NB4 (cell line): ENCODE measurements at regions not wholly inside any gene's neighbourhood (a gene's known extent, or its start where the extent isn't known, plus 50 kb on each side); places are given as distances from the start of the nearest gene placed in this dataset.

Experiments
- POLR2A ChIP-seq: IDR thresholded peaks from 2 replicates; pipeline ENCODE4 v1.6.1; 2011; ENCODE audit warnings: mild to moderate bottlenecking; ENCODE audit not compliant: insufficient read length; ENCODE audit errors: extremely low read depth
- TF ChIP-seq, protein P1 (sequence below): IDR thresholded peaks from one replicate; pipeline ENCODE4 v1.5.1; 2012; ENCODE audit warnings: low read depth, low read length

DNA sequence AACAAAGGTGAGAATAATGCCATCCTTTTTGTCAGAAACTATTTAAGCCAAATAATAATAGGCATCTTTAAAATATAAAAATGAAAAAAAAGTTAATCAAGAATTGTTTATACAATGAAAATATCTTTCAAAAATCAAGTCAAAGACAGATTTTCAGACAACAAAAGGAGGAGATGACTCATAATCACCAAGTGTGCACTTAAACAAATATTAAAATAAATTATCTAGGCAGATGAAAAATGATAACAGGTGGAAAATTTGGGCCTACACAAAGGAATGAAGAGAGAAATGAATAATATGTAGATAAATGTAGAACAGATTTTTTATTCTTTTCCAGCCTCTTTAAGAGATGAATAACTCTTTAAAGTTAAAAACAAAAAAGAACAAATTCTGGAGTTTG, 250.0 kb upstream of the PLEKHG7 start:
- TF ChIP-seq, protein P1, sequence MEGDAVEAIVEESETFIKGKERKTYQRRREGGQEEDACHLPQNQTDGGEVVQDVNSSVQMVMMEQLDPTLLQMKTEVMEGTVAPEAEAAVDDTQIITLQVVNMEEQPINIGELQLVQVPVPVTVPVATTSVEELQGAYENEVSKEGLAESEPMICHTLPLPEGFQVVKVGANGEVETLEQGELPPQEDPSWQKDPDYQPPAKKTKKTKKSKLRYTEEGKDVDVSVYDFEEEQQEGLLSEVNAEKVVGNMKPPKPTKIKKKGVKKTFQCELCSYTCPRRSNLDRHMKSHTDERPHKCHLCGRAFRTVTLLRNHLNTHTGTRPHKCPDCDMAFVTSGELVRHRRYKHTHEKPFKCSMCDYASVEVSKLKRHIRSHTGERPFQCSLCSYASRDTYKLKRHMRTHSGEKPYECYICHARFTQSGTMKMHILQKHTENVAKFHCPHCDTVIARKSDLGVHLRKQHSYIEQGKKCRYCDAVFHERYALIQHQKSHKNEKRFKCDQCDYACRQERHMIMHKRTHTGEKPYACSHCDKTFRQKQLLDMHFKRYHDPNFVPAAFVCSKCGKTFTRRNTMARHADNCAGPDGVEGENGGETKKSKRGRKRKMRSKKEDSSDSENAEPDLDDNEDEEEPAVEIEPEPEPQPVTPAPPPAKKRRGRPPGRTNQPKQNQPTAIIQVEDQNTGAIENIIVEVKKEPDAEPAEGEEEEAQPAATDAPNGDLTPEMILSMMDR = no peak
- TF ChIP-seq POLR2A = no peak
